ENCODE measurements at regions not wholly inside any gene's neighbourhood (a gene's known extent, or its start where the extent isn't known, plus 50 kb on each side); places are given as distances from the start of the nearest gene placed in this dataset.

- TF ChIP-seq, protein P1, sequence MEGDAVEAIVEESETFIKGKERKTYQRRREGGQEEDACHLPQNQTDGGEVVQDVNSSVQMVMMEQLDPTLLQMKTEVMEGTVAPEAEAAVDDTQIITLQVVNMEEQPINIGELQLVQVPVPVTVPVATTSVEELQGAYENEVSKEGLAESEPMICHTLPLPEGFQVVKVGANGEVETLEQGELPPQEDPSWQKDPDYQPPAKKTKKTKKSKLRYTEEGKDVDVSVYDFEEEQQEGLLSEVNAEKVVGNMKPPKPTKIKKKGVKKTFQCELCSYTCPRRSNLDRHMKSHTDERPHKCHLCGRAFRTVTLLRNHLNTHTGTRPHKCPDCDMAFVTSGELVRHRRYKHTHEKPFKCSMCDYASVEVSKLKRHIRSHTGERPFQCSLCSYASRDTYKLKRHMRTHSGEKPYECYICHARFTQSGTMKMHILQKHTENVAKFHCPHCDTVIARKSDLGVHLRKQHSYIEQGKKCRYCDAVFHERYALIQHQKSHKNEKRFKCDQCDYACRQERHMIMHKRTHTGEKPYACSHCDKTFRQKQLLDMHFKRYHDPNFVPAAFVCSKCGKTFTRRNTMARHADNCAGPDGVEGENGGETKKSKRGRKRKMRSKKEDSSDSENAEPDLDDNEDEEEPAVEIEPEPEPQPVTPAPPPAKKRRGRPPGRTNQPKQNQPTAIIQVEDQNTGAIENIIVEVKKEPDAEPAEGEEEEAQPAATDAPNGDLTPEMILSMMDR (IDR thresholded peaks at IDR 0.05) = no peak
- TF ChIP-seq POLR2A (IDR thresholded peaks at IDR 0.05) = no peak
Observed at GRCh38 chr5:2904956-2905355, 153.5 kb upstream of the IRX2 start.
